ENCODE measurements at regions not wholly inside any gene's neighbourhood (a gene's known extent, or its start where the extent isn't known, plus 50 kb on each side); places are given as distances from the start of the nearest gene placed in this dataset.

DNA sequence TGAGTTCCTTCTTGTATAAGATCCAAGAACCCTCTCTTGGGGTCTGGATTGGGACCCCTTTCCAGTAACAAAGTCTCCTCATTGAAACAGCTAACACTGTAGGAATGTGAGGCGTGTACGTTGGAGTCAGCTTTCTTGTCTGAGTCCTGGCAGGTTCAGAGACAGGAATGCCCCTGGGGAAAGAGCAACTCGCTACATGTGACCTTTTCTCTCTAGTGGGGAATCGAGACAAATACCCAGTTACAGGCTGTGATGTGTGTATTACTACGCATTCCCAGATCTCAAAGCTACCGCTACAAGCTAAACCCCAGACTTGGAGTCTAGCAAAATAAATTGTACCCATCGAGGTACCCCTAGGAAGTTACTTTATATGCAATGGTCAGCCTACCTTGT lies 85.6 kb upstream of the FRMD4A start:
- WGBS: 61% methylated on average over 7 of the region's 7 CpGs
- TF ChIP-seq POLR2AphosphoS5 (IDR thresholded peaks at IDR 0.05): no peak
- no peak for TF ChIP-seq POLR2A (IDR thresholded peaks at IDR 0.05)
- no peak for TF ChIP-seq EP300 (IDR thresholded peaks at IDR 0.05)
- no peak for TF ChIP-seq CTCF (IDR thresholded peaks at IDR 0.05)
- DNase-seq (ENCODE audit: low spot score in 2 of 2): no peak
- H3K4me3 ChIP-seq: no peak overlapping the region
- H3K27ac ChIP-seq: no peak overlapping the region
- H3K27me3 ChIP-seq: no peaks in the 10 kb centered on the region
- no peaks in the 10 kb centered on the region for H3K36me3 ChIP-seq
- no peaks in the 10 kb centered on the region for H3K9me3 ChIP-seq
- no peaks in the 10 kb centered on the region for H3K4me1 ChIP-seq

- no peaks in the 10 kb centered on the region for H3K4me1 ChIP-seq
- no peak overlapping the region for H3K4me3 ChIP-seq
- H3K9me3 ChIP-seq: no peaks in the 10 kb centered on the region
- H3K27me3 ChIP-seq: no peaks in the 10 kb centered on the region
- WGBS: 76% methylated on average over 4 of the region's 4 CpGs
- DNase-seq (ENCODE audit: low spot score in 2 of 2): no peak
- no peak overlapping the region for H3K27ac ChIP-seq
- no peaks in the 10 kb centered on the region for H3K36me3 ChIP-seq
- TF ChIP-seq POLR2A (IDR thresholded peaks at IDR 0.05): no peak
- TF ChIP-seq CTCF (IDR thresholded peaks at IDR 0.05): no peak
- TF ChIP-seq POLR2AphosphoS5 (IDR thresholded peaks at IDR 0.05): no peak
- no peak for TF ChIP-seq EP300 (IDR thresholded peaks at IDR 0.05)
These were observed 85.1 kb upstream of the FRMD4A start for GRCh38 chr10:14415676-14416307.

DNA sequence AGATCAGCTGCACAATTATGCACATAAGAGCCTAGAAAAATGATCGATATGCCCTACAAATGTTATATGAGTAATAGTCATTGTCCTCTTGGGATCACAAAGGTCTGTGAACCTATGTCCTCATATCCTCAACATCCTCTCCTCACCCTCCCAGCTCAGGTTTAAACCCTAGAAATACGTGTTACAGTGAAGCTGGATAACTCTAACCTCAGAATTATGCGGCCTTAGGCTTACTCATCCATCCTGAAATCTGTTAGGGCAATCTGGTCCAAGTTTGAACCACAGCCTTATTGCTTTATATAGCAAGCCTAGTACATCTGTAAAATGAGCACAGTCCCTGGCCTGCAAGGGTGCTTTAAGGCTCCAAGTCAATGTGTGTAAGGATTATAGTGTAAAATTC lies 84.2 kb upstream of the FRMD4A start:
- Histone ChIP-seq H3K36me3 (no peaks in the 10 kb centered on the region), H3K4me3 (no peak overlapping the region), H3K4me1 (no peaks in the 10 kb centered on the region), H3K27me3 (peaks cover 5% of the 10 kb centered on the region), H3K9me3 (no peaks in the 10 kb centered on the region), H3K27ac (no peak overlapping the region)
- no peak for DNase-seq (ENCODE audit: low spot score in 2 of 2)
- 92% methylated on average over 3 of the region's 3 CpGs for WGBS
- TF ChIP-seq POLR2A (IDR thresholded peaks at IDR 0.05): no peak
- no peak for TF ChIP-seq POLR2AphosphoS5 (IDR thresholded peaks at IDR 0.05)
- no peak for TF ChIP-seq CTCF (IDR thresholded peaks at IDR 0.05)
- TF ChIP-seq EP300 (IDR thresholded peaks at IDR 0.05): no peak

- no peaks in the 10 kb centered on the region for H3K4me1 ChIP-seq
- no peaks in the 10 kb centered on the region for H3K9me3 ChIP-seq
- no peak overlapping the region for H3K27ac ChIP-seq
- H3K36me3 ChIP-seq: no peaks in the 10 kb centered on the region
- TF ChIP-seq POLR2A (IDR thresholded peaks at IDR 0.05): no peak
- TF ChIP-seq CTCF (IDR thresholded peaks at IDR 0.05): no peak
- TF ChIP-seq POLR2AphosphoS5 (IDR thresholded peaks at IDR 0.05): no peak
- TF ChIP-seq EP300 (IDR thresholded peaks at IDR 0.05): no peak
- H3K4me3 ChIP-seq: no peak overlapping the region
- H3K27me3 ChIP-seq: peaks cover 5% of the 10 kb centered on the region
- no peak for DNase-seq (ENCODE audit: low spot score in 2 of 2)
- WGBS: 83% methylated on average over 5 of the region's 5 CpGs
These were observed 82.8 kb upstream of the FRMD4A start for GRCh38 chr10:14413523-14413922.

GRCh38 chr10:14412624-14413023 lies 81.9 kb upstream of the FRMD4A start:
- H3K4me1 ChIP-seq: no peaks in the 10 kb centered on the region
- peaks cover 5% of the 10 kb centered on the region for H3K27me3 ChIP-seq
- TF ChIP-seq CTCF (IDR thresholded peaks at IDR 0.05) (no peak), EP300 (IDR thresholded peaks at IDR 0.05) (no peak), POLR2AphosphoS5 (IDR thresholded peaks at IDR 0.05) (no peak), POLR2A (IDR thresholded peaks at IDR 0.05) (no peak)
- no peak overlapping the region for H3K4me3 ChIP-seq
- H3K27ac ChIP-seq: no peak overlapping the region
- no peaks in the 10 kb centered on the region for H3K36me3 ChIP-seq
- no peak for DNase-seq (ENCODE audit: low spot score in 2 of 2)
- 54% methylated on average over 2 of the region's 2 CpGs for WGBS
- no peaks in the 10 kb centered on the region for H3K9me3 ChIP-seq

Measured in suprapubic skin (tissue), 4 donors.